Suppressor macrophage (primary cell): ENCODE measurements at regions not wholly inside any gene's neighbourhood (a gene's known extent, or its start where the extent isn't known, plus 50 kb on each side); places are given as distances from the start of the nearest gene placed in this dataset.

Experiments
- DNase-seq, 4 experiments: peaks; one replicate each; pipeline ENCODE4 v3.0.0-alpha.2; 2020 to 2022

- no peak for DNase-seq
These were observed 69.0 kb upstream of the SPANXN1 start for GRCh38 chrX:145178268-145178667.

- peak in 3 of 4 experiments; percentile 1 to 19 (median 1) for DNase-seq
These were observed 56.4 kb upstream of the SPANXN1 start for GRCh38 chrX:145190801-145191389.
